CD4-positive, alpha-beta T cell treated with Interleukin-17A for 4 hours (primary cell): ENCODE measurements at regions not wholly inside any gene's neighbourhood (a gene's known extent, or its start where the extent isn't known, plus 50 kb on each side); places are given as distances from the start of the nearest gene placed in this dataset.
"Not testable (repeated sequence)": the region's sequence is repeated elsewhere in the genome, so short reads cannot be mapped to it uniquely, and the experiment has no call there.

ENCODE experiments used
- DNase-seq: peaks from one replicate; pipeline ENCODE4 v3.0.0-alpha.2; 2020; ENCODE audit warnings: mixed read lengths

- no peak for DNase-seq
Measured at GRCh38 chr4:181121733-181122132, 1121.5 kb upstream of the TENM3 start.

GRCh38 chr4:181127171-181127570 is 1116.0 kb upstream of the TENM3 start:
- no peak for DNase-seq

- not testable (repeated sequence) for DNase-seq
Measured at GRCh38 chr4:181130317-181130716, 1112.9 kb upstream of the TENM3 start.

GRCh38 chr4:181137351-181137750 is 1105.9 kb upstream of the TENM3 start:
- no peak for DNase-seq

GRCh38 chr4:181138116-181138515 is 1105.1 kb upstream of the TENM3 start:
- DNase-seq: no peak

GRCh38 chr4:181140037-181140603 is 1103.1 kb upstream of the TENM3 start:
- no peak for DNase-seq

GRCh38 chr4:181143250-181143854 is 1099.8 kb upstream of the TENM3 start:
- peak; percentile 75 for DNase-seq

- DNase-seq: no peak
Measured at GRCh38 chr4:181146051-181146450, 1097.2 kb upstream of the TENM3 start.

- DNase-seq: no peak
Measured at GRCh38 chr4:181147416-181147951, 1095.7 kb upstream of the TENM3 start.

GRCh38 chr4:181148470-181148869 is 1094.7 kb upstream of the TENM3 start:
- no peak for DNase-seq

- DNase-seq: no peak
Measured at GRCh38 chr4:181150191-181150590, 1093.0 kb upstream of the TENM3 start.

- no peak for DNase-seq
Measured at GRCh38 chr4:181151856-181152255, 1091.3 kb upstream of the TENM3 start.

GRCh38 chr4:181157647-181158046 is 1085.6 kb upstream of the TENM3 start:
- no peak for DNase-seq

- no peak for DNase-seq
Measured at GRCh38 chr4:181158971-181159370, 1084.2 kb upstream of the TENM3 start.

- no peak for DNase-seq
Measured at GRCh38 chr4:181161669-181162068, 1081.5 kb upstream of the TENM3 start.

- DNase-seq: no peak
Measured at GRCh38 chr4:181162266-181162665, 1080.9 kb upstream of the TENM3 start.

- DNase-seq: no peak
Measured at GRCh38 chr4:181162676-181163075, 1080.5 kb upstream of the TENM3 start.

- DNase-seq: no peak
Measured at GRCh38 chr4:181166742-181167399, 1076.3 kb upstream of the TENM3 start.

GRCh38 chr4:181168011-181168805 is 1075.0 kb upstream of the TENM3 start:
- no peak for DNase-seq

- DNase-seq: no peak
Measured at GRCh38 chr4:181173046-181173445, 1070.2 kb upstream of the TENM3 start.

- no peak for DNase-seq
Measured at GRCh38 chr4:181176306-181176705, 1066.9 kb upstream of the TENM3 start.

- DNase-seq: no peak
Measured at GRCh38 chr4:181181331-181181730, 1061.9 kb upstream of the TENM3 start.

GRCh38 chr4:181189751-181190150 is 1053.5 kb upstream of the TENM3 start:
- DNase-seq: no peak
